HG02678 (cell line): ENCODE measurements at regions not wholly inside any gene's neighbourhood (a gene's known extent, or its start where the extent isn't known, plus 50 kb on each side); places are given as distances from the start of the nearest gene placed in this dataset.
"Not testable (repeated sequence)": the region's sequence is repeated elsewhere in the genome, so short reads cannot be mapped to it uniquely, and the experiment has no call there.

Experiments used
- ATAC-seq: cut with Tn5 transposase; IDR thresholded peaks from one replicate; pipeline ENCODE4 v1.9.1; 2021; ENCODE audit warnings: mild to moderate bottlenecking, moderate library complexity; ENCODE audit not compliant: unreplicated experiment

- no peak for ATAC-seq
Observed at GRCh38 chr12:85626784-85627171, 209.4 kb downstream of the RASSF9 start.

DNA sequence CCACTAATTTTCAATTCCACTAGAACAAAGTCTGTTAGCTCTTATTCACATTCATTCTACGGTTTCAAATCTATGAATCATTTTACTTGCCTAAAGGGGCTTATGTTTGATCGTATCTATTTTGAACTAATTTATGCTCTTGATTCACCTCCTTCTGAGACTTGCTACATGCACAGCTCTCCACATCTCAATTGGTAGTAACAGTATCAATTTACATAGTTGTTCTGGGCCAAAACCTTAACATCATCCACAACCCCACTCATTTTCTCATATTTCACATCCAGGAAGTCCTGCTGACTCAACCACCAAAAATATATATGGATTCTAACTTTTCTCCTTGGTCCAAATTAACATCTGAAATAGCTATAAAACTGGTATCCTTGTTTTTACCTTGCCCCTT lies 208.6 kb downstream of the RASSF9 start:
- ATAC-seq: no peak

- not testable (repeated sequence) for ATAC-seq
Observed at GRCh38 chr12:85628562-85628961, 207.6 kb downstream of the RASSF9 start.

GRCh38 chr12:85630851-85631250 lies 205.4 kb downstream of the RASSF9 start:
- no peak for ATAC-seq

GRCh38 chr12:85632390-85632789 lies 203.8 kb downstream of the RASSF9 start:
- ATAC-seq: no peak

GRCh38 chr12:85633491-85633890 lies 202.7 kb downstream of the RASSF9 start:
- no peak for ATAC-seq

- ATAC-seq: no peak
Observed at GRCh38 chr12:85639834-85640233, 196.4 kb downstream of the RASSF9 start.

DNA sequence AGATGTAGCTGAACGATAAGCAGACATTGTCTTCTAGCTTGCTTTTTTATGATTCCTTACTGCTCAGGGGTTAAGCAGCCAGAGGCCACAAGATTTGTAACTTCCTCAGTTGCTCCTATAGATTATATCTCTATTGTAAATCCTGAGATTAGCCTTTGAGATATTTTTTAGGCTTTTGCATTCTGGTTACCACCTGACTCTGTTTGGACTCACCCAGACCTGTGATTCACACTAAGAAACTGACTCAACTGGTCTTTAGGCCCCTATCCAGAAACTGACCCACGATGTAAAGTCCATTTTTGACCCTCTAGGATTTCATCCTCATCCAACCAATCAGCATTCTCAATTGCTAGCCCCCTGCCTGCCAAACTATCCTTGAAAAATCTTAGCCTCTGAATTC lies 194.4 kb downstream of the RASSF9 start:
- no peak for ATAC-seq

- ATAC-seq: no peak
Observed at GRCh38 chr12:85642288-85642687, 193.9 kb downstream of the RASSF9 start.

DNA sequence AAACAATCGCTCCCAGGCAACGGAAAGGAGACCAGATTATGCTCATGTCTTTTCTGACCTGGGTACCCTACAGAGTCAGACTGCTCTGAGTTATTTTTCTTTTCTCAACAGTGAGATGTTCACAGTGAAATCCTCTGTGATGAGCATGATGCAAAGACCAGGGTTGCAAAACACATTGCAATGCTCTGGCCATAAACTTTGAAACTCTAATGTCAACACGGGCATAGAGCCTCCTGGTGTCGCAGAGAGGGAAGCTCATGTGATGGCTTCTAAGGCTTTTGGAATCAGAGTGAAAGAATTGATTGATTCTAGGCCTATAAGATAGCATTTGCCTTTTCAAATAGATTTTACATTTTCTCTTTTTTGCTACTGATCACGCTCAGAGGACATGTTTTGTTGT lies 193.4 kb downstream of the RASSF9 start:
- no peak for ATAC-seq

DNA sequence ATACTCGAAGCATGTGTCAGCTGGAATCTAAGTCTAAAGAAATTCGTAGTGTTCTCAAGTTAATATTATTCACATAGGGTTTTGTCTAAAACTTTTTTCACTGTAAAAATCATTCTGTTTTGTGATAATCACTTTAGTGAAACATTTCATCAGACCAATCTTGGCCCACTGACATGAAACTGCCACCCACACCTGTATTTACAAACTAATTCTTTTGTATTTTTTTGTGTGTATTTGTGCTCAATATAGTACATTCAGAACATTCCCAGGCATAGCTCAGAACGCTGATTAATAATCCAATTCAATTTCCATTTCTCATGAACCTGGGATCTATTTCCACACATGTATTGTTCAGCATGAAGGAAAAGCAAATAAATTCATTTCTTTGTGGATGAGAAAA lies 191.7 kb downstream of the RASSF9 start:
- no peak for ATAC-seq

- no peak for ATAC-seq
Observed at GRCh38 chr12:85653731-85654455, 182.3 kb downstream of the RASSF9 start.

DNA sequence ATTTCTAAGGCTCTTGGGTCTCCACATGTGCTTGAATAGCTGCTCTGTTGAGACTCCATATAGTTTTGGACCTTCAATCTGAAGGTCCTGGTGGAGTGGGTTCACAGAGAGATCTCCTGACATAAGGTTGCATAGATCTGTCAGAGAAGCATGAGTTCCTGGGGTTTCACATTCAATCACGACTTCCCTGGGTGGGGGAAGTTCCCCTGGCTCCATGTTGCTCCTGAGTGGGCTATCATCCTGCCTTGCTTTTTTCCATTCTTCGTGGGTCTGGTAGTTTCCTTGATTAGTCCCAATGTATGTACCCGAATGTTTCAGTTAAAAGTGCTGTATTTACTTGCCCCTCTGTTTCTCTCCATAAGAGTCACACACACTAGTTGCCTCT lies 181.8 kb downstream of the RASSF9 start:
- no peak for ATAC-seq

DNA sequence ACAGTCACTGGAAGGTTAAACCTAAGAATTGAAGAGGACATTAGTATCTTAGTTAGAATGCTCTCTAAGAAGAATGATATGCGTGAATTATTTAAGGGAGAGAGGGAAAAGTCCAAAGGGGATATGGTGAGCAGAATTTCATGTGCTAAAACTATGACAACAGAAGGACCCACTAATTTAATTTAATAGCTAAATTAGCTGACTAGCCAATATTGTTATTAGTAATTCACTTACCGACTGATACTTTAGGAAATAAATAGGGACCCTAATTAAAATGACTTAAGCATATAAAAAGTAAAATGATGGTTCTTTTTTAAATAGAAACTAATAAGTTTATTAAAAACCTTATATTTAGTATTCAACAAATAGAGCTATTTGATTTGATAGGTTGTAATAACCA lies 179.6 kb downstream of the RASSF9 start:
- no peak for ATAC-seq

DNA sequence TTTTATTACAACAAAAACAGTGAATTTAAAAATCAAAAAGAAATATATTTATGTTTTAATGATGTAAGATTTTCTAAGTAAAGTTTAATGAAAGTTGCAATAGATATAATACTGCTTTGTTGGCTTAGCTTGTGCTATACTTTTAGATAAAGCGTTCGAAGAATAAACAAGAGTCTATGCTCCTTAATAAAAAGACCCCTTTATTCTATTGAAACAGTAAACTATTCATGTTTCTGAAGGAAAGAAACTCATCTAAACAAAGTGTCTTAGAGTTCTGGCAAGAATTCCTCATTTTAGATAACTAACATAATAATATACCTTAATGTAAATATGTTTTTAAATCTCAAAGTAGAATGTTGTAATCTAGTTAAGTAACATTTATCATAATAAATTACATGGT lies 179.0 kb downstream of the RASSF9 start:
- ATAC-seq: no peak

DNA sequence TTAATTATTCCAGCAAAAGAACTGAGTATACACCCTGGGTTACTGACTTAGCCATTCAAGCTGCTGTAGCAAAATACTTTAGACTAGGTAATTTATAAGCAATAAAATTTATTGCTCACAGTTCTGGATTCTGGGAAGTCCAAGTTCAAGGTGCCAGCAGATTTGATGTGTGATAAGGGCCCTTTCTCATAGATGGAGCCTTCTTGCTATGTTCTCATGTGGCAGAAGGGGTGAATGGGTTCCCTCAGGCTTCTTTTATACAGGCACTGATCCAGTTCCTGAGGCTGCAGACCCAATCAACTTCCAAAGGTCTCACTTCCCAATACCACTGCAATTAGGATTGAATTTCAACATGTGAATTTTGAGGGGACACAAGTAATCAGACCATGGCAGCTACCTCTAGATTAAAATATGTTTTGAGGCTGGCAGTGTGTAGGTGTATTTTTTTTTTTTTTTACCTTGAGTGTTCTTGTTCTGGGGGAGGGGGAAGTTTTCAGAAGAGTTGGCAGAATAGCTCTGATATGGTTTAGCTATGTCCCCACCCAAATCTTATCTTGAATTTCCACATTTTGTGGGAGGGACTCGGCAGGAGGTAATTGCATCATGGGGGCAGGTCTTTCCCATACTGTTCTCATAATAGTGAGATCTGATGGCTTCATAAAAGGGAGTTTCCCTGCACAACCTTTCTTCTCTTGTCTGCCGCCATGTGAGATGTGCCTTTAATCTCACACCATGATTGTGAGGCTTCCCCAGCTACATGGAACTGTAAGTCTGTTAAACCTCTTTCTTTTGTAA lies 178.2 kb downstream of the RASSF9 start:
- ATAC-seq: no peak

- no peak for ATAC-seq
Observed at GRCh38 chr12:85659754-85660530, 176.3 kb downstream of the RASSF9 start.

- ATAC-seq: no peak
Observed at GRCh38 chr12:85661461-85662206, 174.6 kb downstream of the RASSF9 start.

DNA sequence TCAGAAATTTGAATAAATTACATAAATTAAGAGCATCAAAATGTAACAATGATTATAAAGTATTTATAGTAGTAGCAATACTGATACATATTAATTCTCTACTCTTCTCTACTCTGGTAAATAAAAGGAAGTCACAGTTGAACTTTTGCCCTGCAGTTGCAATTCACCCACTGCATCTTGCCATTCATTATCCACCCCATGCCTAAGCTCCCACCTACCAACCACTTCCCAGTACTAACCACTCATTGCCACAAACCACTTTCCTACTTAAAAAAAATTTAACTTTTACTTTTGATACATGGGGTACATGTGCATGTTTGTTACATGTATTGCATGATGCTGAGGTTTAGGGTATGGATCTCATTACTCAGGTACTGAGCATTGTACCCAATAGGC lies 174.0 kb downstream of the RASSF9 start:
- ATAC-seq: no peak

- ATAC-seq: no peak
Observed at GRCh38 chr12:85663631-85664030, 172.6 kb downstream of the RASSF9 start.

DNA sequence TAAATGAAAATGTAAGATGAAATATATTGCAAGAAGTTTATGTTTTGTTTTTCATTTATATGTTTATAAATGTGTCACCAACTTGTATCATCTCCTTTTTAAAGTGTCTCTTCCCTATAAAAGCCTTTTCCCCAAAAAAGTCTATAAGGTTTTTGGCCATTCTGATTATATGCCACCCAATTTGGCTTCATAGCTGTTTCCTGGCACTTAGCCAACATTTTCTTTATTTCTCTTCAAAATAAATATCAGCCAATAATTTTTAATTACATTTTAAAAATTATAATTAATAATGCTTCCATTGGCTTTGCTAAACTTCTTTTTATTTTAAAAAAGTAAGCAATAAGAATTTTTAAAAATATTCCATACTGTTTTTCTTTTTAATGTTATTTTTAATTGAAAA lies 171.8 kb downstream of the RASSF9 start:
- ATAC-seq: no peak
